ENCODE measurements at regions not wholly inside any gene's neighbourhood (a gene's known extent, or its start where the extent isn't known, plus 50 kb on each side); places are given as distances from the start of the nearest gene placed in this dataset.

DNA sequence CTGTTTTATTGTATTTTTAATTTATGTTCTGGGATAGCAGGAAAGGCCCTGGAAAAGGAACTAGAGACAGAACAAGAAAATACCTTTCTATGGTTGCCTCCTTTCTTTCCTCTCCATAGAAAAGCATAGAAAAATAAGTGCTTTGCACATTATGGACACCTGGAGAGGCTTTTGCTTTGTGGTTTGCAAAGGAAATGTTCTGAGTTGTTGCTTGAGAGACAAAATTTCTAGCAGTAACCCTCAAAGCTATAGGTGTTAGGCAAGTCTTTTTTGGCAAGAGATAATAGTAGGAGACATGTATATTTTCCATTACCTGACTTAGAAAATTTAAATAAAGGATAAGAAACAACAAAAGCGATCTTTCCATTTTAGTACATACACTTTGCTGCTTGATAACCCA is 378.6 kb upstream of the PRKCQ start:
- Histone ChIP-seq H3K27ac (ENCODE audit: low read depth, low read length) (no peak overlapping the region), H3K9ac (ENCODE audit: low read length) (no peak overlapping the region), H3K27me3 (ENCODE audit: control insufficient read depth, insufficient read depth, low read length) (no peaks in the 10 kb centered on the region), H3K4me3 (ENCODE audit: low read length) (no peak overlapping the region), H3K4me1 (ENCODE audit: control insufficient read depth, insufficient read depth, low read length) (peaks cover 1% of the 10 kb centered on the region), H3K36me3 (ENCODE audit: control insufficient read depth, insufficient read depth, low read length) (no peaks in the 10 kb centered on the region)

DNA sequence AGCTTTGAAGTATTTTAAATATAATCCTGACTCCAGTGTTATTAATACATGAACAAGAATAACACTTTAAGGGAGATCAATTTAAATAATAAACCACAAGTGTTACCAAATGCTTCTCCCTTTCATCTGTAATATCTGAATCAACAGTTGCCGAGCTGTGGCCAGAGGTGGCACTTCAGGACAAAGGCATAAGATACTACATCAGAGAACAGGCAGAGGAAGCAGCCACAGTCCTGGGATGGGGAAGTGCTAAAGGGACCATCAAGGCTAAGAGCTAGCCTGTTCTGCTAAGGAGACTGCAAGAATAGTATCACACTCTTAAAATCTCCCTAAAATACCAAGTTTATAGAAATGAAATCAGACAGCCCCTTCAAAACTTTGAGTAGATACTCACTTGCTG is 378.2 kb upstream of the PRKCQ start:
- no peaks in the 10 kb centered on the region for H3K27me3 ChIP-seq (ENCODE audit: control insufficient read depth, insufficient read depth, low read length)
- H3K27ac ChIP-seq (ENCODE audit: low read depth, low read length) = no peak overlapping the region

GRCh38 chr10:6957851-6958250 is 377.8 kb upstream of the PRKCQ start:
- Histone ChIP-seq H3K36me3 (ENCODE audit: control insufficient read depth, insufficient read depth, low read length) (no peaks in the 10 kb centered on the region), H3K4me3 (ENCODE audit: low read length) (no peak overlapping the region), H3K9ac (ENCODE audit: low read length) (no peak overlapping the region), H3K27ac (ENCODE audit: low read depth, low read length) (no peak overlapping the region), H3K4me1 (ENCODE audit: control insufficient read depth, insufficient read depth, low read length) (peaks cover 6% of the 10 kb centered on the region), H3K27me3 (ENCODE audit: control insufficient read depth, insufficient read depth, low read length) (no peaks in the 10 kb centered on the region)

More for the DNA sequence above, 378.2 kb upstream of the PRKCQ start:
- no peak overlapping the region for H3K4me3 ChIP-seq (ENCODE audit: low read length)
- H3K9ac ChIP-seq (ENCODE audit: low read length) = no peak overlapping the region
- H3K4me1 ChIP-seq (ENCODE audit: control insufficient read depth, insufficient read depth, low read length) = peaks cover 5% of the 10 kb centered on the region
- H3K36me3 ChIP-seq (ENCODE audit: control insufficient read depth, insufficient read depth, low read length) = no peaks in the 10 kb centered on the region

- no peaks in the 10 kb centered on the region for H3K36me3 ChIP-seq (ENCODE audit: control insufficient read depth, insufficient read depth, low read length)
- peaks cover 6% of the 10 kb centered on the region for H3K4me1 ChIP-seq (ENCODE audit: control insufficient read depth, insufficient read depth, low read length)
- H3K27ac ChIP-seq (ENCODE audit: low read depth, low read length) = no peak overlapping the region
- H3K9ac ChIP-seq (ENCODE audit: low read length) = no peak overlapping the region
- no peak overlapping the region for H3K4me3 ChIP-seq (ENCODE audit: low read length)
- no peaks in the 10 kb centered on the region for H3K27me3 ChIP-seq (ENCODE audit: control insufficient read depth, insufficient read depth, low read length)
These were observed 376.5 kb upstream of the PRKCQ start for GRCh38 chr10:6956562-6956961.

DNA sequence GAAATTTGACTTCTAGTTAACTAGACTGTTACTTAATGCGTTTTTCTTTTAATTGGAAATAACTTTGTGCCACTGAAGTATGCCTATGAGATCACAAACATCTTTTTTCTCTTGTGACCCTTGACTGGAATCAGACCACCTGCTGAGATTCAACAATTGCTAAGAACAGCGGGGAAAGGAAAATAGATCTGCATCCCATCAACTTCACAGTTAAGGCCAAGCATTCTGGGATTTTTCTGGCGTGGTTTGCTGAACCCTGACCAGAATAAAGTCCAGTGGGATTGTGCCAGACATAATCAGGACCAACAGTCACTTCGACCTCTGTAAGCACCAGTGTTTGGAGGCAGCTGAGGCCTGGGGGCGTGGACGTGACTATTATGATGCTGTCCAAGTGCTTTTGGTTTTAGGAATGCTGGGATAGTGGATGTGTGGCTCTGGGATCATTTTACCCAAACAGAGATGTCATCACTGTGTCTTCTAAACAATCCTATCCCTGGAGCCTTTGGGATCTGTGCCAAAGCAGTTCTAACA is 373.3 kb upstream of the PRKCQ start:
- no peaks in the 10 kb centered on the region for H3K27me3 ChIP-seq (ENCODE audit: control insufficient read depth, insufficient read depth, low read length)
- H3K27ac ChIP-seq (ENCODE audit: low read depth, low read length) = peak overlapping the region; percentile 40
- no peaks in the 10 kb centered on the region for H3K36me3 ChIP-seq (ENCODE audit: control insufficient read depth, insufficient read depth, low read length)
- no peak overlapping the region for H3K9ac ChIP-seq (ENCODE audit: low read length)
- H3K4me1 ChIP-seq (ENCODE audit: control insufficient read depth, insufficient read depth, low read length) = peaks cover 6% of the 10 kb centered on the region
- H3K4me3 ChIP-seq (ENCODE audit: low read length) = no peak overlapping the region

- no peaks in the 10 kb centered on the region for H3K36me3 ChIP-seq (ENCODE audit: control insufficient read depth, insufficient read depth, low read length)
These were observed 371.7 kb upstream of the PRKCQ start for GRCh38 chr10:6951732-6952131.

GRCh38 chr10:6950133-6950532 is 370.1 kb upstream of the PRKCQ start:
- Histone ChIP-seq H3K9ac (ENCODE audit: low read length) (no peak overlapping the region), H3K36me3 (ENCODE audit: control insufficient read depth, insufficient read depth, low read length) (no peaks in the 10 kb centered on the region), H3K27me3 (ENCODE audit: control insufficient read depth, insufficient read depth, low read length) (no peaks in the 10 kb centered on the region), H3K27ac (ENCODE audit: low read depth, low read length) (no peak overlapping the region), H3K4me1 (ENCODE audit: control insufficient read depth, insufficient read depth, low read length) (peaks cover 6% of the 10 kb centered on the region), H3K4me3 (ENCODE audit: low read length) (no peak overlapping the region)

More at GRCh38 chr10:6951732-6952131, 371.7 kb upstream of the PRKCQ start:
- H3K9ac ChIP-seq (ENCODE audit: low read length) = no peak overlapping the region
- H3K4me3 ChIP-seq (ENCODE audit: low read length) = no peak overlapping the region
- no peaks in the 10 kb centered on the region for H3K27me3 ChIP-seq (ENCODE audit: control insufficient read depth, insufficient read depth, low read length)
- peaks cover 6% of the 10 kb centered on the region for H3K4me1 ChIP-seq (ENCODE audit: control insufficient read depth, insufficient read depth, low read length)
- H3K27ac ChIP-seq (ENCODE audit: low read depth, low read length) = no peak overlapping the region

- Histone ChIP-seq H3K9ac (ENCODE audit: low read length) (no peak overlapping the region), H3K4me3 (ENCODE audit: low read length) (no peak overlapping the region), H3K27me3 (ENCODE audit: control insufficient read depth, insufficient read depth, low read length) (no peaks in the 10 kb centered on the region), H3K36me3 (ENCODE audit: control insufficient read depth, insufficient read depth, low read length) (no peaks in the 10 kb centered on the region), H3K27ac (ENCODE audit: low read depth, low read length) (no peak overlapping the region), H3K4me1 (ENCODE audit: control insufficient read depth, insufficient read depth, low read length) (no peaks in the 10 kb centered on the region)
These were observed 364.4 kb upstream of the PRKCQ start for GRCh38 chr10:6944436-6944835.

GRCh38 chr10:6938384-6938783 is 358.3 kb upstream of the PRKCQ start:
- H3K4me1 ChIP-seq (ENCODE audit: control insufficient read depth, insufficient read depth, low read length) = no peaks in the 10 kb centered on the region
- H3K27ac ChIP-seq (ENCODE audit: low read depth, low read length) = no peak overlapping the region
- no peak overlapping the region for H3K9ac ChIP-seq (ENCODE audit: low read length)
- no peak overlapping the region for H3K4me3 ChIP-seq (ENCODE audit: low read length)
- no peaks in the 10 kb centered on the region for H3K36me3 ChIP-seq (ENCODE audit: control insufficient read depth, insufficient read depth, low read length)
- no peaks in the 10 kb centered on the region for H3K27me3 ChIP-seq (ENCODE audit: control insufficient read depth, insufficient read depth, low read length)

- no peaks in the 10 kb centered on the region for H3K27me3 ChIP-seq (ENCODE audit: control insufficient read depth, insufficient read depth, low read length)
- no peak overlapping the region for H3K4me3 ChIP-seq (ENCODE audit: low read length)
- H3K27ac ChIP-seq (ENCODE audit: low read depth, low read length) = no peak overlapping the region
- no peak overlapping the region for H3K9ac ChIP-seq (ENCODE audit: low read length)
- no peaks in the 10 kb centered on the region for H3K4me1 ChIP-seq (ENCODE audit: control insufficient read depth, insufficient read depth, low read length)
- H3K36me3 ChIP-seq (ENCODE audit: control insufficient read depth, insufficient read depth, low read length) = no peaks in the 10 kb centered on the region
These were observed 356.9 kb upstream of the PRKCQ start for GRCh38 chr10:6936931-6937330.

DNA sequence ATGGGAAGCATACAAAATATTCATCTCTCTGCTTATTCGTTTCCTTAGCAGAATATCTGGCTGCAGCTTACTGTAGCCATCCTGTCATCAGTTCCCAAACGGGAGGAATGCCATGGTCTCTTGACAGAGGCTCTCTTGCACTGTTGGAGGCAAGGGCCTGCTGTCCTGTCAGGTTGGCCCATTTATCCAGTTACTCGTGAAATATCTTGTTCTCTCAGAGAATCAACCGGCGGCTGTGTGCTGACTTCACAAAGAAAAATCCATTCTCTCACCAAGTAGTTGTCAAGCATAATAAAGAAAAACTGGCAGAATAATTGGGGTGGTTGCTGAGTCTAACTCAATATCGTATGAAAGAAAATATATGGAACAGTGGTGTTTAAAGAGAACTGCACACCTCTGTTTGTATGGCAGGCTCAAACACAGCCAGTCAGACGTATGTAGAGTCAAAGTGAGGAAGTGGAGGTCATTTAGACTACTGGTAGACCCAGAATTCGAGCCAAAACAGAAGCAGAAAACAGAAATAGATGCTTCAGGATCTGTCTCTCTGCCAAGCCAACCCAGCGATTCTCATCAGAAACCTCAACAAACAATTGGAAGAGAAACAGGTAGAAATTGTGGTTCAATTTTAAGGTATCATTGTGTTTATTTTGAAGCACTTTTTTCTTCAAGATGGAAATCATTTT is 349.2 kb upstream of the PRKCQ start:
- H3K4me3 ChIP-seq (ENCODE audit: low read length) = no peak overlapping the region
- no peaks in the 10 kb centered on the region for H3K36me3 ChIP-seq (ENCODE audit: control insufficient read depth, insufficient read depth, low read length)
- H3K27me3 ChIP-seq (ENCODE audit: control insufficient read depth, insufficient read depth, low read length) = no peaks in the 10 kb centered on the region
- H3K9ac ChIP-seq (ENCODE audit: low read length) = no peak overlapping the region
- H3K27ac ChIP-seq (ENCODE audit: low read depth, low read length) = no peak overlapping the region
- no peaks in the 10 kb centered on the region for H3K4me1 ChIP-seq (ENCODE audit: control insufficient read depth, insufficient read depth, low read length)

- H3K36me3 ChIP-seq (ENCODE audit: control insufficient read depth, insufficient read depth, low read length) = no peaks in the 10 kb centered on the region
- no peaks in the 10 kb centered on the region for H3K27me3 ChIP-seq (ENCODE audit: control insufficient read depth, insufficient read depth, low read length)
- no peaks in the 10 kb centered on the region for H3K4me1 ChIP-seq (ENCODE audit: control insufficient read depth, insufficient read depth, low read length)
- H3K4me3 ChIP-seq (ENCODE audit: low read length) = no peak overlapping the region
- H3K27ac ChIP-seq (ENCODE audit: low read depth, low read length) = no peak overlapping the region
- no peak overlapping the region for H3K9ac ChIP-seq (ENCODE audit: low read length)
These were observed 348.5 kb upstream of the PRKCQ start for GRCh38 chr10:6928586-6928985.

DNA sequence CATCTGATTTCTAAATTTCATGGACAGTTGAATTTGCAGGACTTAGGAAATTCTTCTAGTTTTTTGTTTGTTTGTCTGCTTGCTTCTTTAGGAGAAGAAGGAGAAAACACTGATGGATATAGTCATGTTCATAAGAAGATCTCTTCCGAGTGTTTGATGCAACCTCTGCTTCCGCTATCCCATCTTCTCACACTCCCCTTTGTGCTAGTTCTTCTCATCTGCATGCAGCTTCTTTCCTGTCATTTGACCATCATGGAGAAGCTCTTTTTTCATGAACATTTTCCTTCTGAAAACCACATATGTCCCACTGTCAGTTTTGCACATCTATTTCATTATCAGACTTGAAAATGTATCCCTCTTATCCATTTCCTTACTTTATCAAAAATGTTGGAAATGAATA is 346.9 kb upstream of the PRKCQ start:
- no peak overlapping the region for H3K27ac ChIP-seq (ENCODE audit: low read depth, low read length)
- no peaks in the 10 kb centered on the region for H3K36me3 ChIP-seq (ENCODE audit: control insufficient read depth, insufficient read depth, low read length)

More for the DNA sequence above, 346.9 kb upstream of the PRKCQ start:
- Histone ChIP-seq H3K4me3 (ENCODE audit: low read length) (no peak overlapping the region), H3K27me3 (ENCODE audit: control insufficient read depth, insufficient read depth, low read length) (no peaks in the 10 kb centered on the region), H3K4me1 (ENCODE audit: control insufficient read depth, insufficient read depth, low read length) (no peaks in the 10 kb centered on the region), H3K9ac (ENCODE audit: low read length) (no peak overlapping the region)

All from rectal smooth muscle tissue (tissue), 1 donor.